DMS153 treated with DMSO at 0.1 percent for 48 hours (cell line): ENCODE measurements at regions not wholly inside any gene's neighbourhood (a gene's known extent, or its start where the extent isn't known, plus 50 kb on each side); places are given as distances from the start of the nearest gene placed in this dataset.
"Not testable (repeated sequence)": the region's sequence is repeated elsewhere in the genome, so short reads cannot be mapped to it uniquely, and the experiment has no call there.

Experiments used
- DNase-seq: peaks from one replicate; lab custom pipeline; 2025; ENCODE audit not compliant: unreplicated experiment; lab: John Stamatoyannopoulos, UW

GRCh38 chr2:183782436-183782835 lies 658.2 kb downstream of the NUP35 start:
- DNase-seq: no peak

GRCh38 chr2:183788796-183789195 lies 664.6 kb downstream of the NUP35 start:
- not testable (repeated sequence) for DNase-seq

- not testable (repeated sequence) for DNase-seq
These were observed 668.1 kb downstream of the NUP35 start for GRCh38 chr2:183792165-183792924.

GRCh38 chr2:183798535-183798934 lies 674.3 kb downstream of the NUP35 start:
- no peak for DNase-seq

- DNase-seq: no peak
These were observed 675.5 kb downstream of the NUP35 start for GRCh38 chr2:183799761-183800160.

GRCh38 chr2:183803596-183803995 lies 679.4 kb downstream of the NUP35 start:
- DNase-seq: no peak

- no peak for DNase-seq
These were observed 683.6 kb downstream of the NUP35 start for GRCh38 chr2:183807870-183808269.

GRCh38 chr2:183809404-183809803 lies 685.2 kb downstream of the NUP35 start:
- DNase-seq: no peak

- no peak for DNase-seq
These were observed 687.0 kb downstream of the NUP35 start for GRCh38 chr2:183811281-183811680.

- DNase-seq: no peak
These were observed 687.8 kb downstream of the NUP35 start for GRCh38 chr2:183812091-183812490.

- DNase-seq: no peak
These were observed 701.5 kb downstream of the NUP35 start for GRCh38 chr2:183825710-183826109.

GRCh38 chr2:183829931-183830330 lies 705.7 kb downstream of the NUP35 start:
- DNase-seq: no peak

- DNase-seq: no peak
These were observed 712.9 kb downstream of the NUP35 start for GRCh38 chr2:183837157-183837556.

- DNase-seq: no peak
These were observed 714.1 kb downstream of the NUP35 start for GRCh38 chr2:183838295-183838694.

- DNase-seq: no peak
These were observed 715.9 kb downstream of the NUP35 start for GRCh38 chr2:183840061-183840584.

GRCh38 chr2:183849826-183850225 lies 725.6 kb downstream of the NUP35 start:
- DNase-seq: not testable (repeated sequence)

- no peak for DNase-seq
These were observed 734.9 kb downstream of the NUP35 start for GRCh38 chr2:183859129-183859528.

GRCh38 chr2:183866666-183867065 lies 731.7 kb upstream of the ZNF804A start:
- DNase-seq: no peak

- no peak for DNase-seq
These were observed 731.1 kb upstream of the ZNF804A start for GRCh38 chr2:183867206-183867605.

- DNase-seq: peak; percentile 3
These were observed 730.2 kb upstream of the ZNF804A start for GRCh38 chr2:183868153-183868552.

- DNase-seq: no peak
These were observed 729.6 kb upstream of the ZNF804A start for GRCh38 chr2:183868707-183869106.

- no peak for DNase-seq
These were observed 726.2 kb upstream of the ZNF804A start for GRCh38 chr2:183872131-183872530.

GRCh38 chr2:183881978-183882377 lies 716.4 kb upstream of the ZNF804A start:
- DNase-seq: no peak
